H9 (cell line): ENCODE measurements at regions not wholly inside any gene's neighbourhood (a gene's known extent, or its start where the extent isn't known, plus 50 kb on each side); places are given as distances from the start of the nearest gene placed in this dataset.

Experiments
- DNase-seq: peaks from one replicate; pipeline ENCODE4 v3.0.0-alpha.2; 2017
- H2AFZ ChIP-seq: one replicate; pipeline ENCODE4 v1.6.1; 2013; ENCODE audit warnings: mild to moderate bottlenecking, low read length, control low read depth, moderate library complexity
- H2AK5ac ChIP-seq: 2 replicates; pipeline ENCODE4 v1.6.1; 2013; ENCODE audit warnings: low read length, control low read depth, mixed read lengths; ENCODE audit not compliant: insufficient read length
- H2BK120ac ChIP-seq: one replicate; pipeline ENCODE4 v1.6.1; 2013; ENCODE audit warnings: low read depth, mild to moderate bottlenecking, low read length, control low read depth, inconsistent platforms; ENCODE audit not compliant: poor library complexity, severe bottlenecking
- H2BK12ac ChIP-seq: 2 replicates; pipeline ENCODE4 v1.6.1; 2013; ENCODE audit warnings: low read length, control low read depth, mixed read lengths, low read depth; ENCODE audit not compliant: insufficient read length
- H2BK15ac ChIP-seq: 2 replicates; pipeline ENCODE4 v1.6.1; 2013; ENCODE audit warnings: low read depth, low read length, control low read depth
- H2BK20ac ChIP-seq: one replicate; pipeline ENCODE4 v1.6.1; 2013; ENCODE audit warnings: low read depth, mild to moderate bottlenecking, low read length, control low read depth, inconsistent platforms; ENCODE audit not compliant: poor library complexity, severe bottlenecking
- H2BK5ac ChIP-seq: 2 replicates; pipeline ENCODE4 v1.6.1; 2013; ENCODE audit warnings: low read length, control low read depth, mixed read lengths; ENCODE audit not compliant: insufficient read length
- H3K14ac ChIP-seq: 2 replicates; pipeline ENCODE4 v1.6.1; 2013; ENCODE audit warnings: low read length, control low read depth; ENCODE audit not compliant: insufficient read depth
- H3K18ac ChIP-seq: 2 replicates; pipeline ENCODE4 v1.6.1; 2013; ENCODE audit warnings: low read depth, mild to moderate bottlenecking, mixed read lengths, low read length, control low read depth; ENCODE audit not compliant: insufficient read length
- H3K23ac ChIP-seq: 2 replicates; pipeline ENCODE4 v1.6.1; 2013; ENCODE audit warnings: low read length, control low read depth, mixed read lengths, low read depth; ENCODE audit not compliant: insufficient read length
- H3K23me2 ChIP-seq: 2 replicates; pipeline ENCODE4 v1.6.1; 2013; ENCODE audit warnings: low read depth, mild to moderate bottlenecking, mixed read lengths, low read length, control low read depth; ENCODE audit not compliant: insufficient read length, poor library complexity, severe bottlenecking
- H3K27ac ChIP-seq: 2 replicates; pipeline ENCODE4 v1.5.1; 2013; ENCODE audit warnings: low read length, control low read depth, mixed read lengths, low read depth; ENCODE audit not compliant: insufficient read length
- H3K27me3 ChIP-seq: 2 replicates; pipeline ENCODE4 v1.6.1; 2013; ENCODE audit warnings: low read length, control low read depth, inconsistent platforms; ENCODE audit not compliant: insufficient read depth
- H3K4ac ChIP-seq: 2 replicates; pipeline ENCODE4 v1.6.1; 2013; ENCODE audit warnings: low read depth, mild to moderate bottlenecking, control low read depth, inconsistent platforms, low read length, moderate library complexity
- H3K4me1 ChIP-seq: 2 replicates; pipeline ENCODE4 v1.6.1; 2013; ENCODE audit warnings: low read length, control low read depth, inconsistent platforms; ENCODE audit not compliant: insufficient read depth
- H3K4me2 ChIP-seq: 2 replicates; pipeline ENCODE4 v1.6.1; 2013; ENCODE audit warnings: low read length, control low read depth, mixed read lengths; ENCODE audit not compliant: insufficient read length, insufficient read depth
- H3K56ac ChIP-seq: 2 replicates; pipeline ENCODE4 v1.6.1; 2013; ENCODE audit warnings: low read depth, mild to moderate bottlenecking, mixed read lengths, low read length, control low read depth; ENCODE audit not compliant: insufficient read length
- H3K79me1 ChIP-seq: 2 replicates; pipeline ENCODE4 v1.6.1; 2013; ENCODE audit warnings: low read depth, mild to moderate bottlenecking, moderate library complexity, low read length, control low read depth, inconsistent platforms; ENCODE audit not compliant: insufficient read depth, poor library complexity, severe bottlenecking
- H3K79me2 ChIP-seq: 2 replicates; pipeline ENCODE4 v1.6.1; 2013; ENCODE audit warnings: low read length, control low read depth, inconsistent platforms; ENCODE audit not compliant: insufficient read depth
- H3K9ac ChIP-seq: 2 replicates; pipeline ENCODE4 v1.6.1; 2013; ENCODE audit warnings: low read length, control low read depth, mixed read lengths; ENCODE audit not compliant: insufficient read length; ENCODE audit errors: extremely low read depth
- H3K9me3 ChIP-seq: one replicate; pipeline ENCODE4 v1.6.1; 2013; ENCODE audit warnings: low read depth, low read length, inconsistent platforms; ENCODE audit not compliant: control insufficient read depth
- H3T11ph ChIP-seq: one replicate; pipeline ENCODE4 v1.6.1; 2013; ENCODE audit warnings: mild to moderate bottlenecking, low read length, control low read depth, inconsistent platforms
- H4K20me1 ChIP-seq: one replicate; pipeline ENCODE4 v1.6.1; 2013; ENCODE audit not compliant: control insufficient read depth, insufficient read length, insufficient read depth
- H4K5ac ChIP-seq: 2 replicates; pipeline ENCODE4 v1.6.1; 2013; ENCODE audit warnings: low read depth, mild to moderate bottlenecking, mixed read lengths, low read length, control low read depth; ENCODE audit not compliant: insufficient read length
- H4K8ac ChIP-seq: replicated peaks from 2 replicates; pipeline ENCODE4 v1.6.1; 2013; ENCODE audit warnings: low read length, control low read depth, mixed read lengths, low read depth; ENCODE audit not compliant: insufficient read length
- H4K91ac ChIP-seq: 2 replicates; pipeline ENCODE4 v1.6.1; 2013; ENCODE audit warnings: low read depth, mild to moderate bottlenecking, moderate library complexity, mixed read lengths, low read length, control low read depth; ENCODE audit not compliant: insufficient read length
- H3K27ac Mint-ChIP-seq, 3 experiments: 2 replicates in 2 of 3; 3 replicates in 1 of 3; pipeline ENCODE4 v1.8.0; 2020 to 2021; ENCODE audit warnings: mixed read lengths in 3 of 3, mild to moderate bottlenecking in 1 of 3, moderate library complexity in 1 of 3
- H3K27me3 Mint-ChIP-seq: 2 replicates; pipeline ENCODE4 v1.8.0; 2021; ENCODE audit warnings: low read depth, mild to moderate bottlenecking, moderate library complexity, mixed read lengths
- H3K36me3 Mint-ChIP-seq, 3 experiments: 2 replicates in 2 of 3; 3 replicates in 1 of 3; pipeline ENCODE4 v1.8.0; 2020 to 2021; ENCODE audit warnings: low read depth in 3 of 3, mixed read lengths in 3 of 3; ENCODE audit not compliant: insufficient read depth in 1 of 3
- H3K4me1 Mint-ChIP-seq, 2 experiments: 2 replicates each; pipeline ENCODE4 v1.8.0; 2020; ENCODE audit warnings: mixed read lengths in 2 of 2
- H3K4me3 Mint-ChIP-seq, 2 experiments: 2 replicates in 1 of 2; 3 replicates in 1 of 2; pipeline ENCODE4 v1.8.0; 2020 to 2021; ENCODE audit warnings: mild to moderate bottlenecking in 2 of 2, mixed read lengths in 2 of 2, moderate library complexity in 1 of 2
- H3K9me3 Mint-ChIP-seq, 2 experiments: 2 replicates in 1 of 2; 3 replicates in 1 of 2; pipeline ENCODE4 v1.8.0; 2020; ENCODE audit warnings: mild to moderate bottlenecking in 2 of 2, mixed read lengths in 2 of 2, moderate library complexity in 1 of 2
- CTCF ChIP-seq: fragments of 200-600 bp; sonication (generic); conservative IDR thresholded peaks from 3 replicates; pipeline ENCODE4 v1.8.0; 2021; ENCODE audit warnings: antibody characterized with exemption, mild to moderate bottlenecking
- WGBS: extraction: QIAGEN DNeasy Blood & Tissue Kit; methylation state at CpG from one replicate; pipeline ENCODE4 v1.1.7; 2013; ENCODE audit warnings: missing lambda C conversion rate, low lambda C conversion rate, mixed read lengths; ENCODE audit not compliant: insufficient read length; ENCODE audit errors: extremely low coverage; 5-methylcytosine and 5-hydroxymethylcytosine counted together

GRCh38 chr1:157419845-157420542 lies 132.3 kb downstream of the FCRL5 start:
- no peaks in the 10 kb centered on the region; a peak in 1 of 5 replicates for H3K9me3 Mint-ChIP-seq
- peaks cover 9% of the 10 kb centered on the region for H3K27me3 Mint-ChIP-seq
- Histone ChIP-seq H3K4me2 (no peak overlapping the region), H2AK5ac (no peak overlapping the region), H2BK15ac (no peak overlapping the region), H2AFZ (no peak overlapping the region), H3K14ac (no peak overlapping the region), H3K79me2 (no peaks in the 10 kb centered on the region), H3K9ac (no peak overlapping the region), H2BK20ac (no peak overlapping the region), H3K18ac (no peak overlapping the region), H2BK120ac (no peak overlapping the region), H3K4ac (no peak overlapping the region), H3K23ac (no peak overlapping the region), H2BK5ac (no peak overlapping the region), H3K27ac (no peak overlapping the region), H3K56ac (no peak overlapping the region), H3T11ph (no peak overlapping the region), H2BK12ac (no peak overlapping the region), H3K9me3 (no peaks in the 10 kb centered on the region), H3K23me2 (no peaks in the 10 kb centered on the region), H4K91ac (no peak overlapping the region), H4K20me1 (peaks cover 3% of the 10 kb centered on the region), H4K5ac (no peak overlapping the region), H3K27me3 (no peaks in the 10 kb centered on the region), H3K4me1 (no peaks in the 10 kb centered on the region), H3K79me1 (no peaks in the 10 kb centered on the region), H4K8ac (no peak overlapping the region)
- no peaks in the 10 kb centered on the region for H3K4me1 Mint-ChIP-seq
- TF ChIP-seq CTCF, result no peak
- no peak overlapping the region for H3K4me3 Mint-ChIP-seq
- H3K27ac Mint-ChIP-seq, result no peak overlapping the region
- DNase-seq, result no peak
- no CpG with 5 or more reads among the region's 6 CpGs for WGBS
- no peaks in the 10 kb centered on the region for H3K36me3 Mint-ChIP-seq
